Stimulated activated CD4-positive, alpha-beta T cell treated with anti-CD3 and anti-CD28 coated beads, Interleukin-15, amount 100 ng/mL, for 1 hour (primary cell): ENCODE measurements at regions not wholly inside any gene's neighbourhood (a gene's known extent, or its start where the extent isn't known, plus 50 kb on each side); places are given as distances from the start of the nearest gene placed in this dataset.
"Not testable (repeated sequence)": the region's sequence is repeated elsewhere in the genome, so short reads cannot be mapped to it uniquely, and the experiment has no call there.

ENCODE experiments used
- DNase-seq, 2 donors: peaks; one replicate each; pipeline ENCODE4 v3.0.0-alpha.2; 2020; ENCODE audit warnings: low read depth in 1 of 2, low spot score in 1 of 2

- DNase-seq: no peak
Observed at GRCh38 chr12:75710361-75711069, 199.1 kb upstream of the KRR1 start.

- no peak for DNase-seq
Observed at GRCh38 chr12:75709503-75709902, 198.1 kb upstream of the KRR1 start.

DNA sequence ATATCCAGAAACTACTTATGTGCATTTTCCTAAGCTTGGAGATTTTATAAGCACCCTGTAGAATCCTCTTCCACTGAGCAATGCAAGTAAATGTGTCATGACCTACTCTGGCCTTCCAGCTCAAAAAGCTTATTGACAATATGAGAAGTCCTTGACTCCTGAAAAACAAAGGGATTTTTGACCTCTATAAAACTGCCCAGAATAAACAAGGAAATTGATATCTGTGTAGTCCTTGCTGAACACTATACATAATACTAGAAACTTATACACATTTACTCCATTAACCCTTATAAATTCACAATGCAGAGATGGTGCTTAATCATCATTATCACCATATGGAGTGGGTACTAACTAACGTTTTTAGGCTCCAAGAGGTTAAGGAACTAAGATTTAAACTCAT, 197.4 kb upstream of the KRR1 start:
- DNase-seq: no peak

GRCh38 chr12:75707983-75708382, 196.6 kb upstream of the KRR1 start:
- DNase-seq: no peak

- no peak for DNase-seq
Observed at GRCh38 chr12:75706786-75707605, 195.6 kb upstream of the KRR1 start.

GRCh38 chr12:75705749-75706711, 194.6 kb upstream of the KRR1 start:
- DNase-seq: no peak

DNA sequence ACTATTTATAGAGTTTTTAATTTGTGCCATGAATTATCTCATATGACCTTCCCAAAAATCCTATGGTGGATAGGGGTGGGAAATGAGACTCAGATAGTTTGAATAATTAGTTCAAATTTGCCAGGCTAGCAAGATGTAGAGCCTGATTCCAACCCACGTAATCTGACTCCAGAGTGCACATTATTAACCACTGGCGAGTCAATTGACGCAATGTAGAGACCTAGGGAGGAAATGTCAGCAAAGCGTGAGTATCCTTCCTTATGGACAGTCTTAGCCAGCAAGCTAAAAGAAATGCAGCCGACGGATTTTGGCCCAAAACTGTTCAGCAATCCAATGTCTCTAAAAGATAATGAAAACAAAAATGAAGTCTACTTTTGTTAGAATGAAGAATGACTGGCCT, 193.3 kb upstream of the KRR1 start:
- no peak for DNase-seq

DNA sequence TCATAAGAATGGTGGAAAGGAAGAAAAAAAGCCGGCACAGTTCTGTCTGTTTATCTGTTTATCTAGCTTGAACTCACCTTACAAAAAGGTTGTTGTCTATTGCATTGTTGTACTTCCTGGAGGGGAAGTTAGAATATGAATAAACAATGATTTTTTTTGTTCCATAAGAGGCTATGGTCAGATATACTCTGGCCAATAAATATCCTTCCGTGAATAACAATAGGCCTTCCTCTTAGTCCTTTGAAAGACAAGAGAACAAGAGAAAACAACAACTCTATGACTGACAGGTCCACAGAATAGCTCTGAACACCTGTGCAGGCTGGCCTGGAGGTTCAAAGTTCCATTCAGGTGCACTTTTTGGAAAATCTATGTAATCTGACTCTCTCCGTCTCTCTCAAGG, 192.8 kb upstream of the KRR1 start:
- DNase-seq: no peak

GRCh38 chr12:75703131-75703530, 191.7 kb upstream of the KRR1 start:
- DNase-seq: no peak

DNA sequence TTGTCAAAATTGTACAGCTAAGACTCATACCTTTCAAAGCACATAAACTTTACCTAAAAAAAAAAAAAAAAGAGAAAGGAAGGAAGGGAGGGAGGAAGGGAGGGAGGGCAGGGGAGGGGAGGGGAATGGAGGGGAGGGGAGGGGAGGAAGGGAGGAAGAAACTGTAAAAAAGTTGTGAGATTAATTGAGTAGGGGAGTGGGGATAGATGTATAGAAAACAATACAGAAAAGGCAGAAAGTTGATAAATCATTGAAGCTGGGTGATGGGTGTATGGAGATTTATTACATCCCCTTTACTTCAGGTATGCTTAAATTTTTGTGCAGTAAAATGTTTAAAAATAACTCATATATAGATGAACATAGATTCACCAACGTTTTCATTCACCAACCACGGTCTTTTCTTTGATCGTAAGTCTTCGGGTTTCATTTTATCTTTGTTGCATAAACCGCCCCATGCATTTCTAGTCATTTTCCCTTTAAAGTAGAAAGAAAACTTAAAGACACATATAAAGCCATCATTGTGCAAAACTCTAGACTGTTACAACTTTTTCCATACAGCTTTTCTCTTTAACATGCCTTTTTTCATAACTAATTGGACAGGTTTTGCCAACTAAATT, 191.2 kb upstream of the KRR1 start:
- no peak for DNase-seq

GRCh38 chr12:75701859-75702258, 190.4 kb upstream of the KRR1 start:
- DNase-seq: no peak

- DNase-seq: no peak
Observed at GRCh38 chr12:75699728-75700496, 188.5 kb upstream of the KRR1 start.

GRCh38 chr12:75699251-75699650, 187.8 kb upstream of the KRR1 start:
- no peak for DNase-seq

GRCh38 chr12:75698052-75698451, 186.6 kb upstream of the KRR1 start:
- DNase-seq: no peak

DNA sequence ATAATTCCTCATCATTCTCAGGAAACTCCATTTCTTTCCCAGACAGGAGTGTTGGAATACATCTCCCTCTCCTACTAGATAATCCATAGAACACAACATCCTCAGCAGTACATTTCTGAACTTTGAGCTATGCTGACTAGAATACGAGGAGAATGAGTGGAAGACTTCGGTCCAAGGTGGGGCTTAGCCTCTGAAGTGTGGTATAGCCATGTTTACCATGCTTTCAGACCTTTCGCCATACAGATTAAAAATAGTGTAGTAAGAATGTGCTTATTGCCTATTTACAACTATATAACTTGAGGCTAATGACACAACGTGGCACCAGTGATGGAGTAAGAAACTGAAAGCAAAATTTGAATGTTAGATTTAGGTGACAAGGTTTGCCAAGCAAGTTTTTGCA, 184.5 kb upstream of the KRR1 start:
- no peak for DNase-seq

- no peak for DNase-seq
Observed at GRCh38 chr12:75694534-75695268, 183.3 kb upstream of the KRR1 start.

- no peak for DNase-seq
Observed at GRCh38 chr12:75692876-75693275, 181.5 kb upstream of the KRR1 start.

GRCh38 chr12:75690296-75690955, 179.0 kb upstream of the KRR1 start:
- DNase-seq: no peak

DNA sequence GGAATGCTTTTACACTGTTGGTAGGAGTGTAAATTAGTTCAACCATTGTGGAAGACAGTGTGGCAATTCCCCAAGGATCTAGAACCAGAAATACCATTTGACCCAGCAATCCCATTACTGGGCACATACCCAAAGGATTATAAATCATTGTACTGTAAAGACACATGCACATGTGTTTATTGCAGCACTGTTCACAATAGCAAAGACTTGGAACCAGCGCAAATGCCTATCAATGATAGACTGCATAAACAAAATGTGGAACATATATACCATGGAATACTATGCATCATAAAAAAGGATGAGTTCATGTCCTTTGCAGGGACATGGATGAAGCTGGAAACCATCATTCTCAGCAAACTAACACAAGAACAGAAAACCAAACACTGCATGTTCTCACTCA, 174.8 kb upstream of the KRR1 start:
- not testable (repeated sequence) for DNase-seq
